HG02938 (cell line): ENCODE measurements at regions not wholly inside any gene's neighbourhood (a gene's known extent, or its start where the extent isn't known, plus 50 kb on each side); places are given as distances from the start of the nearest gene placed in this dataset.

ENCODE experiments used
- ATAC-seq: cut with Tn5 transposase; IDR thresholded peaks from one replicate; pipeline ENCODE4 v1.9.1; 2021; ENCODE audit warnings: mild to moderate bottlenecking, moderate library complexity; ENCODE audit not compliant: unreplicated experiment

- no peak for ATAC-seq
Measured at GRCh38 chr10:78689584-78689935, 379.2 kb upstream of the ZMIZ1 start.

- ATAC-seq: no peak
Measured at GRCh38 chr10:78690354-78691111, 378.2 kb upstream of the ZMIZ1 start.

- no peak for ATAC-seq
Measured at GRCh38 chr10:78691301-78692030, 377.3 kb upstream of the ZMIZ1 start.

- ATAC-seq: no peak
Measured at GRCh38 chr10:78692071-78692470, 376.7 kb upstream of the ZMIZ1 start.

- no peak for ATAC-seq
Measured at GRCh38 chr10:78695846-78696245, 372.9 kb upstream of the ZMIZ1 start.

DNA sequence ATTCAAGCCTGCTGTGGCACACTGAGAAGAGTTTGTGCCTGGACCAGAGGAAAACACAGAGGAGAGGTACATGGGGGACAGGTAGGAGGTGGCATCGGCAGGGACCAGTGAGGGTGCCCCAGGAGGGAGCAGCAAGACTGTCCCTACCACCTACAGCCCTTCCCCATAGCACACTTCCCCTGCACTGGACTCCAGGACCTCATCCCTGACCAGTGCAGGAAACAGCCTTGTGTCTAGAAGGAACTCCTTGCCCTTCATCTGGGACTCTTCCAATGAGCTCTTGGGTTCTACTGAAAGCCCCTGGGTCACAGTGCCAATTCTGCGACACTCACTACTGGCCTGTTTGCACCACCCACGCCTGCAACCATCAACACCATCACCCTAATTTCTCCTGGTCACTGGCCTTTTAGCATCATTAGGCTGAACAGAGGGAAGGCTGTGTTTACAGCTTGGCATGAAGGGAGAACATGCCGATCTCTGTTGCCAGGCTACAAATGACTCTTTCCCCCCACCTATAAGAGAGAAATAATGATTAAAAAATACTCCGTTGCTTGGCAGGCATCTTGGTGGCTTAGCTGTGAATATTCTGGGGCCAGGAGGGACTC, 371.9 kb upstream of the ZMIZ1 start:
- no peak for ATAC-seq

DNA sequence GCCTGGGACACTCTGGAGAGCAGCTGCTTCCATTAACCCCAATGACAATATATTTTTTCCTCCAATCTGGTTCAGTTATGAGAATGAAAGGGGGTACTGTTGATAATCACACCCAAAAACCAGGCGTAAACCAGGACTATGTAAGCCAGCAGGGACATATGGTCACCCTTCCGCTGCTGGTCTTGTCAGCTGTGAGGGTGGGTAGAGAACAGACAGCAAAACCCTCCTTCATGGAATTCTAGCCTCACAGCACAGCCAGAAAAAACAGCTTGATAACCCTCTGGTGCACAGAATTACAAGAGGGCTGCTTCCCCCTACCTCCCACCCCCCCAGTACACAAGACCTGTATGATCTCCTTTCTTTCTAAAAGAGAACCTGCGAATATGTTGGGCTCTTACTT, 368.8 kb upstream of the ZMIZ1 start:
- ATAC-seq: no peak

DNA sequence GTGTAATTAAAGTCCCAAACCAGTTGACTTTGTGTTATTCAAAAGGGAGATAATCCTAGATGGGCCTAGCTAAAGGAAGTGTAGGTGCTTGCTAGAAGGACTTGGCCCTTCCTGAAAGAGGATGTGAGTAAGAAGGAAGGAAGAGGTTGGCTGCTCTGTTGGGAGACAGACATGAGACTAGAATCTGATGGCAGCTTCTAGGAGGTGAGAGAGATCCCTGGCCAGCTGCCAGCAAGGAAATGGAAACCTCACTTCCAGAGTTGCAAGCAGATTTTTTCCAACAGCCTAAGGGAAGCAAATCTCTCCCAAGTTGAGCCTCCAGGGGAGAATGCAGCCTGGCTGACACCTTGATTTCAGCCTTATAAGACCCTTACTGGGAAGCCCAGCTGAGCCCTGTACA, 368.4 kb upstream of the ZMIZ1 start:
- ATAC-seq: no peak

- no peak for ATAC-seq
Measured at GRCh38 chr10:78700816-78701520, 367.8 kb upstream of the ZMIZ1 start.

DNA sequence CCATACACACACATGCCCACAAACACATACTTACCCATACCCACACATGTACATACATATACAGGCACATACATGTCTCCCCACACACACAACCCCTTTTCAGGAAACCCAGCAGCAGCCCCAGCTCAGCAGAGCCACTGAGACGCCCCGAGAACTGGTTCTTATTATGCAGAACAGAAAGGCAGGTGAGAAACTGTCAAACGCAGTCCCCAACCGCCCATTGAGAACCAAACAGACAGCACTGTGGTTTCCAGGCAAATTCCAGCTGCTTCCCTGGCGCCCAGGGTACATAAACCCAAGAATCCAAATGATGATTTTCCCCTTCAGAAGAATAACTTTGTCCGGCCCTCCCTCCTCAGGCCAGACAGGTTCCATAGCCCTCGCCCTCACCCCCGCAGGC, 366.6 kb upstream of the ZMIZ1 start:
- no peak for ATAC-seq

- ATAC-seq: no peak
Measured at GRCh38 chr10:78702876-78703275, 365.9 kb upstream of the ZMIZ1 start.

DNA sequence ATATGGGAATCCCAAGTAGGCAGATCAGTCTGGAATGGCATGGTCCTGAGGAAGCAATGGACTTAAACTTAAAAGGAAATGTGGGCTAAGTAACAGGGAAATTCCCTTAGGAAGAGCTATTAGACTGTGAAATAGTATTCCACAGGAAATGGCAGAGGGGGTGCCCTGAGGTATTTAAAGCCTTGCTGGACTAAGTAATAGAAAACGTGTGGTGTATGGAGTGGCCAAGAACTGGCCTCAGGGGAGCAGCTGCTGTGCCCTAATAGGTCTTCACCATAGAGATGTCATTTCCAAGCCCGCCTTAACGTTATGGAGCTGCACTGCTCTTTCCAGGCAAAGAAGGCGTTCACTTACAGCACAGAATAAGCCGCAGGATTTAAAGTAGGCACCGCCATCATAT, 365.2 kb upstream of the ZMIZ1 start:
- no peak for ATAC-seq

DNA sequence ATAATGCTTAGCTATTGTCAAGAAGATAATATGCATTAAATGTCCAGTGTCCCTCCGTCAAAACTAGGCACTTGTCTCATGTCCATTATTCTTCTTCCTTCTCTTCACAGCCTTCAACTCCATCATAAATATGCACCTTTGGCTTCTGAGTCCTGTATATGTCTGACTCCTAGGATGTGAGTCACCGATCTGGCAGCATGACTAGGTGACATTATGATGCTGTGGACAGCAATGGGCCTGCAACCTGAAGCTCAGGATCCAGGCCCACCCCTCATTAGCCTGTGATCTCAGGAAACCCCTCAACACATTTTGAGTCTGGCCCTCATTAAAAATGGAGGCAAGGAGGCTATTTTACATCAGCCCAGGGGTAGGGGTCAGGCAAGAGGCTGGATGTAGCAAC, 362.5 kb upstream of the ZMIZ1 start:
- ATAC-seq: no peak

- no peak for ATAC-seq
Measured at GRCh38 chr10:78706726-78707540, 361.8 kb upstream of the ZMIZ1 start.

GRCh38 chr10:78707745-78708144, 361.0 kb upstream of the ZMIZ1 start:
- ATAC-seq: no peak

DNA sequence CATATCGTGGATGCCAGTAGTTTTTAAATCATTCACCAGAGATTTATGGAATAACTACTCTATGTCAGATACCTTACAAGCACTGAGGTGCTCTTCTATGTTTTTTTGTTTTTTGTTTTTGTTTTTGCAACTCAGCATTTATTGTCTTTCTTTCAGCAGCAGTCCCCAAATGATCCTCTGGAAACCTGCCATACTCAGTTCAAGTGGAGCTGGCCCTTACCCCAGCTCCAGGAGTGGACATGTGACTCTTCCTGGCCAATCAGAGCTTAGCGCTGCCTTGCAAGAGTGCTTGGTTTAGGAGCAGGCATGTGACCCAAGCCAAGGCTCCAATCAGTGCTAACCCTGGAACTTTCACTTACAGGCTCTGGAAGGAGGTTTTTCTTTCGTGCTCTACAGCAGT, 356.6 kb upstream of the ZMIZ1 start:
- ATAC-seq: no peak

DNA sequence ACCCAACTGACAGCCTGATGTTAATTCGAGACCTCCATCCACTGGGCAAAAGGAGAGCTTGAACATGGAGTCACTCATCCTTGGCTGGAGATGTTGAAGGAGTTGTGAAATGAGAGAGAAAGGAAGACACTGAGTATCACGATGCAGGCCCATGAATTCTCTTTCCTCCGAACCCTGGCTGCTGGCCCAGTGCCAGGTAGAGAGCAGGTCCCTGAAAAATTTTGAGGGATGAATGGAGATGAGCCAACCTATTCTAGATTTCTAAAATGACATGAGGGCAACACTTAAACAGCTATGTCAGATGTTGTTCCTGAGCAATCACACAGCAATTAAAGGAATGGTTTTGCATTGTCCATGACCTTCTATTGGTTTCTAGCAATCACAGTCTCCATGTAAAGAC, 355.1 kb upstream of the ZMIZ1 start:
- ATAC-seq: no peak

DNA sequence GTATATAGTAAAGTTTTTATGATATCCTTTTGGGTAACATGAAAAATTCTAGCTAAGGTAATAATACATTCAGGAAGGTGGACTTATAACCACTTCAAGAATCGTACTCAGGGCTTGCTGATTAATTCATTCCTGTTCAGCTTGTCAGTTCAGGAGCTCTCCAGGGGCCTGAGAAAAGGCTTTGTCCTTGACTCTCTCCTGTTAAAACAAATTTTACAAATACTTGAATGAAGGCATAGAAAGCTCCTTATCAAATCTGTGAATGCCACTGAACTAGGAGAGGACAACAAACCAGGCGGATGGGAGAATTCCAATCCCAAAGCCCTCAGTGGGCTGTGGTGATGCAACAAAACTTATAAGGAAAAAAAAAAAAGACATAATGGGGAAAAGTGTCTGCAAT, 354.5 kb upstream of the ZMIZ1 start:
- no peak for ATAC-seq

DNA sequence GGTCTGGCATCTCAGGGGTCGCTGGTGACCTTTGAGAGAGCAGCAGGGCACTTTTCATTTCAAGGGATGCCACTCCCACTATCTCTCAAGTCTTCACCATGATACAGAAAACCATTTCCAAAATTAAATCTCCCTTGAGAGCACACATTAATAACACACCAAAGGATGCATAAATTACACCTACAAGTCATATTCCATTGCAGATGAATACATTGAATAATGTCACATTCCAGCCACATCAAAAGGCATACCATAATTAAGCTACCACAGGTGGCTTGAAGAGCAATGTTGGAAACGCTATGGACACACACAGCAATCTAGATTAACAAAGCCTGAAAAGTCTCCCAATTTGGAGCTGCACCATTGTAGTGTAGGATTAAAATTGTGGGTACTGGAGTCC, 353.3 kb upstream of the ZMIZ1 start:
- no peak for ATAC-seq

DNA sequence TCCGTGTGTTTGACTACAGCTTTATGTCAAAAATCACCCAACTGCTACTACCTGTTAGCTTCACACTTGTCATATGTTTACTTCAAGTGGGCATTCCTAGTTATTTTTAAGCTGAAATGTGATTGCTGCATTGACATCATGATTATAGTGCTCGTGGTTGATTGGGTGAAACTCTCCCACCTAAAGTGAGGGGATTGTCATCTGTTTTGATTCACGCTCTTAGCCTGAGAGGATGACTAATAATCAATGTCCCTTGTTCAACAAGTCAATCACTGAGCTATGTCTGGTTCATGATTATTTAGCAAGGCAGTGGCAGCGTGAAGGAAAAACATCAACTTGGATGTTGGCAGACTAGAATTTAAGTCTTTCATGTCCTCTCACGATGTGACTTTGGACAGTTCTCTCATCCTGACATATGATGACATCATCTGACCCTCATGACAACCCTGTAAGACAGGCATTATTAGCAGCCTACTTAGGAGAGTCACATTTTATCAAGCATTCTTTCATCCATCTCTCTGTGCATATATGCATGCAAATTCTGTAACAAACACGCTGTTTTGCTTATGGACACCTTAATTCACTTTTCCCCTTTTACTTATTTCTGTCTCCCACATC, 352.6 kb upstream of the ZMIZ1 start:
- ATAC-seq: no peak
